ENCODE measurements at regions not wholly inside any gene's neighbourhood (a gene's known extent, or its start where the extent isn't known, plus 50 kb on each side); places are given as distances from the start of the nearest gene placed in this dataset.

DNA sequence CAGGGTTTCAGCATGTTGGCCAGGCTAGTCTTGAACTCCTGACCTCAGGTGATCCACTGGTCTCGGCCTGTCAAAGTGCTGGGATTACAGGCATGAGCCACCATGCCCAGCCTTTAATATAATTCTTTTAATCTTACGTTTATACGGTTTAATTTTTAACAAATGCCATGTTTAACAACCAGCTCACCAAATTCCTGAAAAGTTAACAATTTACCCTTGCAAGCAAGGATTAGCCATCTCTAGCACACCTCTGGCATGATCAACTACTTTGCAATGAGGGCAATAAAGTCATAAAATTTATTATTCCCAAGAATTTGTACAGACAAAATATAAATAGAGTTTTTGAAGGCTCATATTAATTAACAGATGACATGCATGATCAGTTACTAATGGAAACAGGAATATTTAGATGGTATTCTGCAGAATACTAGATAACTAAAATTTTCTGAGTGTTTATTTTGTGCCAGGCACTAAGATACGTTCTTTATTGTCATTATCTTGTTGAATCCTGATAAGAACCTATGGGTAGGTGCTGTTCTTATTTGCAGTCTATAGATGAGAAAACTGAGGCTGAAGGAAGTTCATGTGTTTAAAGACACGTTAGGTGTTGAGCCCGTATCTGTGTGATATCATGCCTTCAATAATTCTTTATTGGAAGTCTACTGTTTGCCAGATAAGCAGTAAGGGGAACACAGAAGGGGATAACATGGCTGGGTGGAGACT lies 190.1 kb downstream of the CDCA7 start:
- no peak for TF ChIP-seq POLR2A (IDR thresholded peaks at IDR 0.05)
- Histone ChIP-seq H3K36me3 (no peaks in the 10 kb centered on the region), H3K27me3 (no peaks in the 10 kb centered on the region), H3K9me3 (no peaks in the 10 kb centered on the region), H3K4me3 (no peak overlapping the region), H3K4me1 (no peaks in the 10 kb centered on the region), H3K27ac (no peak overlapping the region)
- intact Hi-C loops (cut with DNase I; ENCODE audit: low total_unique reads): no loop called here
- no peak for DNase-seq

DNA sequence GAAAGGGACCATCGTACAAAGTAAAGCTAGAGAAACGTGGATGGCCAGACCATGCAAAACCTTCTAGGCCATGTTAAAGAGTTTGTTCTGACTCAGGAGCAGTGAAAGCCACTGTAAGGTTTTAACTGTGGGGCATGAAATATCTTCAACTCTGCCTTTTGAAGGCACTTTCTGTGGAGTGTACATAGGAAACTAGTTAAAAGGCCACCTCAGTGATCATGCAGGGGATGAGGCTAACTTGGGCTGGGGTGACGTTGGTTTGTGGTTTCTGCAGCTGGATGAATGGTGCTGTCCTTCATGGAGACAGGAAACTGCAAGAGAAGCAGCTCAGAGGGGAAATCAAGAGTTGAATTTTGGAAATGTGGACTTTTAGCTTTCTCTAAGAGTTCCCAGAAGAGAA lies 190.7 kb downstream of the CDCA7 start:
- TF ChIP-seq POLR2A (IDR thresholded peaks at IDR 0.05): no peak
- TF ChIP-seq, protein P1, sequence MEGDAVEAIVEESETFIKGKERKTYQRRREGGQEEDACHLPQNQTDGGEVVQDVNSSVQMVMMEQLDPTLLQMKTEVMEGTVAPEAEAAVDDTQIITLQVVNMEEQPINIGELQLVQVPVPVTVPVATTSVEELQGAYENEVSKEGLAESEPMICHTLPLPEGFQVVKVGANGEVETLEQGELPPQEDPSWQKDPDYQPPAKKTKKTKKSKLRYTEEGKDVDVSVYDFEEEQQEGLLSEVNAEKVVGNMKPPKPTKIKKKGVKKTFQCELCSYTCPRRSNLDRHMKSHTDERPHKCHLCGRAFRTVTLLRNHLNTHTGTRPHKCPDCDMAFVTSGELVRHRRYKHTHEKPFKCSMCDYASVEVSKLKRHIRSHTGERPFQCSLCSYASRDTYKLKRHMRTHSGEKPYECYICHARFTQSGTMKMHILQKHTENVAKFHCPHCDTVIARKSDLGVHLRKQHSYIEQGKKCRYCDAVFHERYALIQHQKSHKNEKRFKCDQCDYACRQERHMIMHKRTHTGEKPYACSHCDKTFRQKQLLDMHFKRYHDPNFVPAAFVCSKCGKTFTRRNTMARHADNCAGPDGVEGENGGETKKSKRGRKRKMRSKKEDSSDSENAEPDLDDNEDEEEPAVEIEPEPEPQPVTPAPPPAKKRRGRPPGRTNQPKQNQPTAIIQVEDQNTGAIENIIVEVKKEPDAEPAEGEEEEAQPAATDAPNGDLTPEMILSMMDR (IDR thresholded peaks at IDR 0.05): no peak

DNA sequence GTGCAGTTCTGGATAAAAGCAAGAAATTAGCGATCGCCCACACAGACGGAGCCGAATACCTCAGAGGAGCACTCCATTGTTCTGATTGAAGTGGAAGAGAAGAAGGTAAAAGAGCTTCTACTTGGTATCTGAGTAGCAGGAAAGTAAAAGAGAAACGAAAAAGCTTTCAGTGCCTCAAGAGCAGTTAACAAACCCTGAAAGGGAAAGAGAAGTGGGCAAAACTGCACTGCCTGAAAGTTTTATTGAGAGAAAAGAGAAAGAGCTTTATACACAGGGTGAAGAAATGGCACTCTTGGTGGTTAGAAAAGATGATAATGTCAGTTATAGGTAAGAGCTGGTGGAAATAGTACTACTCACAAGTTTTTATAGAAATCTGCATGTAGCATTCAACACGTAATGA lies 192.8 kb downstream of the CDCA7 start:
- intact Hi-C loops (cut with DNase I; ENCODE audit: low total_unique reads): no loop called here
- Histone ChIP-seq H3K27me3 (no peaks in the 10 kb centered on the region), H3K4me3 (no peak overlapping the region), H3K27ac (no peak overlapping the region), H3K9me3 (no peaks in the 10 kb centered on the region), H3K4me1 (no peaks in the 10 kb centered on the region), H3K36me3 (no peaks in the 10 kb centered on the region)
- no peak for TF ChIP-seq POLR2A (IDR thresholded peaks at IDR 0.05)
- TF ChIP-seq, protein P1 (IDR thresholded peaks at IDR 0.05): no peak
- no peak for DNase-seq

More for the DNA sequence above, 190.7 kb downstream of the CDCA7 start:
- H3K9me3 ChIP-seq: no peaks in the 10 kb centered on the region
- DNase-seq: no peak
- H3K4me3 ChIP-seq: no peak overlapping the region
- H3K36me3 ChIP-seq: no peaks in the 10 kb centered on the region
- intact Hi-C loops (cut with DNase I; ENCODE audit: low total_unique reads): no loop called here
- no peaks in the 10 kb centered on the region for H3K27me3 ChIP-seq
- no peak overlapping the region for H3K27ac ChIP-seq
- H3K4me1 ChIP-seq: no peaks in the 10 kb centered on the region

DNA sequence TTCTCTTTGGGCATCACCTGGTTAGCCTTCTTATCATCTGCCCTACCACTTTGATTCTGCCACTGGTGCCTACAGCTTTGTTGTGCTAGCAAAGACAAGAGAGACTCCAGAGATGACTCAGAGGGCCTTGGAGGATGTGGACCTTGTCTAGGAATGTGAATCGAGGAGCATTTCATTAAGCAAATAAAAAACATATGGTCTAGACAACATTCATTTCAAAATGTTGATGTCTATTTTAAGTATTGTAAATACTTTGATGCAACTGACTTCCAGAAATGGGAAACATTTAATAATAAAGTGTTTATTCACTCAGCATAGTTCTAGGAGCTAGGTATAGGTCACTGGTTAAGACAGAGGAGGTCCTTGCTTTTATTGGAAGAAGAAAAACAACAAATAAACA lies 195.5 kb downstream of the CDCA7 start:
- Histone ChIP-seq H3K4me1 (no peaks in the 10 kb centered on the region), H3K27ac (no peak overlapping the region), H3K4me3 (no peak overlapping the region), H3K27me3 (no peaks in the 10 kb centered on the region), H3K36me3 (no peaks in the 10 kb centered on the region), H3K9me3 (no peaks in the 10 kb centered on the region)
- no peak for DNase-seq
- TF ChIP-seq, protein P1 (IDR thresholded peaks at IDR 0.05): no peak
- TF ChIP-seq POLR2A (IDR thresholded peaks at IDR 0.05): no peak
- intact Hi-C loops (cut with DNase I; ENCODE audit: low total_unique reads): no loop called here

DNA sequence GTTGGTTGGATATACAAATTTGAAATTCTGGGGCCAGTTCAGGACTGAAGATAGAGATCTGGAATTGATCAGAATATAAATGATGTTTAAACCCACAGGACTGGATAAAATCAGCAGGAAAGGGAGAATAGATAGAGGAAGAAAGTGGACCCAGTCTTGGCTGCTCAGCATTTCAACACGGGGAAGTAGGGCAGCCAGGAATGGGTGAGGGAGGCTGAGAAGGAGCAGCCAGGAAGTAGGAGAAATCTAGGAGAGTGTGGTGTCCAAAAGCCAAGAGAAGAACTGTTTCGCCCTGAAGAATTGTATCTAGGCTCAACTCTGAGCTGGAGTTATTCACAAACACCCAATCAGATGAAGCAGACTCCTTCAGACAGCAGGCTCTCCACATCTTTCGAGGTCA lies 197.9 kb downstream of the CDCA7 start:
- intact Hi-C loops (cut with DNase I; ENCODE audit: low total_unique reads): no loop called here
- H3K4me1 ChIP-seq: no peaks in the 10 kb centered on the region
- H3K9me3 ChIP-seq: no peaks in the 10 kb centered on the region
- no peaks in the 10 kb centered on the region for H3K27me3 ChIP-seq
- no peaks in the 10 kb centered on the region for H3K36me3 ChIP-seq
- H3K4me3 ChIP-seq: no peak overlapping the region
- DNase-seq: no peak
- no peak overlapping the region for H3K27ac ChIP-seq
- no peak for TF ChIP-seq POLR2A (IDR thresholded peaks at IDR 0.05)
- TF ChIP-seq, protein P1 (IDR thresholded peaks at IDR 0.05): no peak

DNA sequence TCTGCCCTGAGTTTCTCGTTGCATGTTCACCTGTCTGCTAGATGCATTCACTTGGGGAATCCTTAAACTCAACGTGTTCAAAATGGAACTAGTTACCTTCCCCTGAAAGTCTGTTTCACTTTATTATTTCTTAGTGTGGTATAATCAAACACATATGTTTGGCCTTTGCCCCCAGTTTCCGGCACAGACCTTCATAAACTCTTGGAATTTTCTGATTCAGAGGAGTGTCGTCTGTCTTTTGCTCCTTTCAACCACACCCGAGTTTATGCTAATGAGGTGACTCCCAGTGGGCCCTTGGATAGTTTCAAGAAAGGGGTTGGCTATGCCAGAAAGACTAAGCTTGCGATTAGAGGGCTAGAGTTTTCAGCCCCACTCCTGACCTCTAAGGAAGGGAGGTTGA lies 198.9 kb downstream of the CDCA7 start:
- intact Hi-C loops (cut with DNase I; ENCODE audit: low total_unique reads): no loop called here
- no peaks in the 10 kb centered on the region for H3K4me1 ChIP-seq
- no peaks in the 10 kb centered on the region for H3K27me3 ChIP-seq
- H3K9me3 ChIP-seq: no peaks in the 10 kb centered on the region
- DNase-seq: no peak
- TF ChIP-seq, protein P1 (IDR thresholded peaks at IDR 0.05): no peak
- TF ChIP-seq POLR2A (IDR thresholded peaks at IDR 0.05): no peak
- H3K4me3 ChIP-seq: no peak overlapping the region
- H3K36me3 ChIP-seq: no peaks in the 10 kb centered on the region
- H3K27ac ChIP-seq: no peak overlapping the region
